HG03135 (cell line): ENCODE measurements at regions not wholly inside any gene's neighbourhood (a gene's known extent, or its start where the extent isn't known, plus 50 kb on each side); places are given as distances from the start of the nearest gene placed in this dataset.

Experiments used
- ATAC-seq: cut with Tn5 transposase; IDR thresholded peaks from one replicate; pipeline ENCODE4 v1.9.1; 2021; ENCODE audit warnings: mild to moderate bottlenecking, moderate library complexity; ENCODE audit not compliant: unreplicated experiment

DNA sequence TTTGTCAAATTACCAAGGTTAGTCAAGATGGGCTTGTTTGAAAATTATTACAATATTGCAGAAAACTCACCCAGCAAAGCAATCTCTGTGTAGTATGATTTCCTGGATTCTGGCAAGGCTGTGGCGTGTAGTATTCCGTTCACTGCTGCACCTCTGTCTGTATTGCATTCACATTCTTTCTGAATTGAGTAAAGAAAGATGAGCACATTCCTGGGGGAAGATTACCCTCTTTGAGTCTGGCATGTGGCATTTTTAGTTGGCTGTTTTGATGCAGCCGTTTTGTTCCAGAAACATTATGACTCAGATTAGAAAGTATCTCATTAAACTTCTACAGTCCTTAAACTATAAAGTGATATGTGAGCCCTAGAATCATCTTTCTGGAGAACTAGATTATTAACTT is 197.7 kb downstream of the TENT4A start:
- ATAC-seq: no peak

DNA sequence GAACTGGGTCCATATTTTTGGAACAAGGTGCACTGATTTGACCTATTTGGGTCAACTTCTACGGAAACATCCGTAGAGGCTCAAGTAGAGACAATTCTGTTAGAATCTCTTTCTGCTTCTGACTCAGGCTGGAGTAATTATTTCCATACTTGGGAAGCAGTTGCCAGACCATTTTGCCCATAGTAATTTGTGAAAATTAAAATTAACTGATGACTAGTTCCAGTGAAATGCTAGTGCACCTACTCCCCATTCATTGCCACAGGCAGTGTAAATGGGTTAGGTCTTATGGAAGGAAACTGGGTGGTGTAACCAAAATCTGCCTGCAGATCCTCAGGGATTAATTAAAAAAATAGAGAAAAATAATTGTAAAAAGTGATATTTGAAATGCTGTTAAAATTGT is 201.1 kb downstream of the TENT4A start:
- no peak for ATAC-seq

DNA sequence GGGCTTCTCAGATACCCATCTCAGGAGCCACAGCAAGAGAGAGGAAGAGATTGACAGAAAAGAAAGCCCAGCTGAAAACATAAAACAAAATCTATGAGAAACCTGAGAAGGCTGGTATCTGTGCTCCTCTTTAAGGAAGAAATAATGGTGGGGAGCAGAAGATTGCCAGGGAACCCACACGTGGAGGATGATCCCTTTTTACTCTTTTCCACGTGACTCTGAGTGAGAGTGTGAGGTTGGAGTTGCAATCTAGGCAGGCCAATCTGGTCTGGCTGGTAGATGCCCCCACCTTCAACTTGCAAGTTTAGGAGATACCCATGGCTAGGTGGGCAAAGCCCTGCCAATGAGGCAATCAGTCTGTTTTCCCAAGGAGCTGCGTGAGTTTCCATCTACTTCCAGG is 202.3 kb downstream of the TENT4A start:
- ATAC-seq: no peak

DNA sequence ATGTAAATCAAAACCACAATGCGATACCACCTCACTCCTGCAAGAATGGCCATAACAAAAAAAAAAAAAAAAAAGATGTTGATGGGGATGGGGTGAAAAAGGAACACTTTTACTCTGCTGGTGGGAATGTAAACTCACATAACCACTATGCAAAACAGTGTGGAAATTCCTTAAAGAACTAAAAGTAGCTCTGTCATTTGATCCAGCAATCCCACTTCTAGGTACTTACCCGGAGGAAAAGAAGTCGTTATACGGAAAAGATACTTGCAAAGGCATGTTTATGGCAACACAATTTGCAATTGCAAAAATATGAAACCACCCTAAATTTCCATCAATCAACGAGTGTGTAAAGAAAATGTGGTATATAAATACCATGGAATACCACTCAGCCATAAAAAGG is 205.0 kb downstream of the TENT4A start:
- ATAC-seq: no peak

GRCh38 chr5:6920628-6921256 is 207.5 kb downstream of the TENT4A start:
- no peak for ATAC-seq

DNA sequence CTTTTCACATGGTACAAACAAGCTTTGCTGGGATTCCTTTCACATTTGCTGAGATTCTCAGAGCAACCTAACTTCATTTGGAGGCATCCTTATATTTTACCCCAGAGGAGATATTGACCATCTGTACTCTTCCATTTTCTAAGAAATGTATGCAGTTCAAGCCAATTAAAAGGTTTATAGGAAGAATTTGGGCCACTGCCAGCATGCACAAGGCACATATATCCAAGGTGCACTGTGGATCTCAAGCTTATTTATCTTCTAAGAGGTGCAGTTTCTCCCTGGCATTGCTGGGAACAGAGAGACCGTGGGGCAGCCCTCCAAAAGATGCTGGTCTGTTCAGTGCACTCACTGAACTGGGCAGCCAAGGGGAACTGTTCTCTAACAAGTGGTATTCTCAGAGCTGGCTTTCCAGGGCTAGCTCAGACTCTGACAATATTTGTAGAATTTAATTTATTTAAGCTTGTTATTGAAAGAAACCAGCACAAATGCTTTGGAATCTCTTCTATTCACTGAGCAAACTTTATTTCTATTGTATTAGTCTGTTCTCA is 213.3 kb downstream of the TENT4A start:
- ATAC-seq: no peak

- ATAC-seq: no peak
Measured at GRCh38 chr5:6936031-6936430, 222.8 kb downstream of the TENT4A start.

- ATAC-seq: no peak
Measured at GRCh38 chr5:6937677-6938076, 224.4 kb downstream of the TENT4A start.

DNA sequence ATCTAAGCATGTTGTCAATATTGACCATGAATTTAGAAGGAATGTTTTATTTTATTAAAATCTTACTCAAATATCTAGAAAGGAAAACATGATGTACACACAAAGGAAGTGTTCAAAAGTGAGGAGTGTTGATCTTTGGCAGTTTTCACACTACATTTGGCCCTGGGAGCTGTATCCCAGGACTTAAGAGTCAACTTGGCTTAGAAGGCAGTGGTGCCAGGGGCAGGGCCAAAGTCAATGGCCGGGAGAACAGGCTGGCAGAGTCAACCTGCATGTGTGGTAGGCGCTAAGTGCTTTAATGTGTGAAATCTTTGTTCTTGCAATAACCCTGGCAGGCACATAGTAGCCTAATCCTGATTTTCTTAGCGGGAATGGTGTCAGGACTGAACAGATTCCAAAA is 228.4 kb downstream of the TENT4A start:
- ATAC-seq: no peak

DNA sequence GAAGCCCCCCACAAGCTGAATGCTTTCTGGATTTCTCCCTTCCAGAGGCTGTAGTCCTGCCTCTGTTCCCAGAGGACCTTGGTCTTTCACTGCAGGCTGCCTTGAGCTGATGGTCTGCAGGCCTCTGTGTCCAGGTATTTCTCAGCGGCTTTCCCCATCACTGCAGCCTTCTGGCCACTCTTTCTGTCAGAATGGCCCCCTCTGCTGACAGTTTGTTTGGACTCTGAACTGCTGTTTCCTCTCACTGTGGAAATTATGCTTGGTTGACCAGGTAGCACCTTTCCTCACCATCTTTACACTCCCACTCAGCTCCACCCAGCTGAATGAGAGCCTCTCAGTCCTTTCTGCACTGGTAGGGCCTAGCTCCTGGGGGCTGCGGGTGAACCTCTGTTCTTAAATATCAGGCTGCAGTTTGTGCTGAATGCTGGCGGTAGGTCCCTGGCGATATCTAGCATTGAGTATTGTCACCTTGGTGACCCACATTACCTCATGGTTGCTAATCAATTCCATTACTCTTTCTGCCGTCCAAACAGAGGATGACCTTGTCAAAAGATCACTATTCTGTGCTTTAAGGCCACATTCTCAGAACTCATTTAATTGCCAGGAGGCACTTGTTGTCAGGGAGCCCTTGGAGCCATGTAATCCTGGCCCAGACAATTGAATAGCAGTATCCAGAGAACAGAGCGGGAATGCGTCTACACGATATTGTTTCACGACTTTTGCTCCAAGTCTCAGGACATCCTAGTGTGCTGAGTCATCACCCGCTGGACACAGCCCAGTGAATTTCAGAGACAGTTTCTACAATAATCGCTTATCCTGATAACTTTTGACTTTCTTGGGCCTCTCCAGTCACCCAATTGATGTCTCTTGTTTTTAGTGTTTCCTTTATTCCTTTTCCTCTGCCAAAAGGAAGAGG is 230.2 kb downstream of the TENT4A start:
- no peak for ATAC-seq

DNA sequence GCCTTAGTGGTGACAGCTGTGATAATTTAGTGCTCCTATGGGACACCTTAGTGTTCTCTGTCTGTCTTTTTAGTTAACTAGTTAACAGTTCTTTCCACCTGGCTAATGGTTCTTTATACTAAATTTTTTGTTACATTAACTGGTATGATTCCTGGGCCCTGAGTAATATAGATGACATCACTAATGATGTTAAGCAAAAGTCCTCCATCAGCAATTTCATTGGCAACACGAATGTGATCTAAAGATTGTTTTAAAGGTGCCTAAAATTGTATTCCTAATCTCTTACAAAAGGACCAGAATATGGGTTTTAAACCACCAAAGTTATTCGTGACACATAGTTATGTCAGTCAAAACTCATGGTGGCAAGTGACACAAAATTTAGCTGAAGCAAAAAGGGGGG is 235.3 kb downstream of the TENT4A start:
- no peak for ATAC-seq

DNA sequence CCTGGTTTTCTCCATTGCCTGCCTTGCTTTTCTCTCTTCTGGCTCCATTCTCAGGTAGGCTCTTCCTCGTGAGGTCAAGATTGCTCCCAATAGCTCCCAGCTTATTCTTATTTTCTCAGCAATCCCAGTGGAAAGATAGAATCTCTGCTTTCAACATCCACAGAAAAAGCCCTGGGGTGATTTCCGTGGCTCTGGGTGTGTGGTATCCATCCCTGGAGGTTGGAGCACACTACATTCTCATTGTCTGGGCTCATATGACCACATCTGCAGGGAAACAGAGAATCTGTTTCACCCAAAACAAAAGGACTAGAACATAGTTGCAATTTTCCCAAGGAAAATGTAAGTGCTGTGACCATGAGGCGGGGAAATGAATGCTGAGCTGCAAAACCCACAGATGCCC is 236.0 kb downstream of the TENT4A start:
- ATAC-seq: no peak

- ATAC-seq: no peak
Measured at GRCh38 chr5:6950250-6950649, 237.0 kb downstream of the TENT4A start.

DNA sequence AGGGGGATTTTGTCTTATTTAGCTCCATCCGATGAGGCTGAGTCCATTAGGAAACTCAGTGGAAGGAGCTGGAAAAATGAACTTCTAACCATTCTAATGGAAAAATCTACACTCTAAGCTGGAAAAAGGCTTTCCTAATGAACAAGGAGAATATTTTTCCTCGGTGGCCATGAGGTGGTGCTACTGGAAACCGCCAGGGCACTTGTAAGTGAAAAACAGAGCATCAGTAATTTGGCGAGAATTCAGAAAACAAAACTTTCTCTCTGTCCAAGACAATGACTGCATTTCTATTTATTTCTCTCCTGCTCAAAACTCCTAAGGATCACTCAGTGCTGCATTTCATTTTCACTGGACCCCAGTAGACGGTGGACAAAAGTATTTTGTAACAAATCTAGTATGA is 237.6 kb downstream of the TENT4A start:
- no peak for ATAC-seq

DNA sequence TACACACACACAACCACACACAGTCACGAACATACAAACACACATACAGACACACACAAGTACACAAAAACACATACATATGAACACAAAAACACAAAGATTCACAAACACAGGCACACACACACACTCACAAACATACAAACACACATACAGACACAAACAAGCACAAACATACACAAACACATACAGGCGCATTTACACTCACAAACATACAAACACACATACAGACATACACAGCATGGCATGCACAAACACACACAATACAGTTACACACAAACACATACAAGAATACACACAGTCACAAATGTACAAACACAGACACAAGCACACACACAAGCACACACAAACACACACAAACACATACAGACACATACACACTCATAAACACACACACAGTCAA is 247.9 kb downstream of the TENT4A start:
- no peak for ATAC-seq

DNA sequence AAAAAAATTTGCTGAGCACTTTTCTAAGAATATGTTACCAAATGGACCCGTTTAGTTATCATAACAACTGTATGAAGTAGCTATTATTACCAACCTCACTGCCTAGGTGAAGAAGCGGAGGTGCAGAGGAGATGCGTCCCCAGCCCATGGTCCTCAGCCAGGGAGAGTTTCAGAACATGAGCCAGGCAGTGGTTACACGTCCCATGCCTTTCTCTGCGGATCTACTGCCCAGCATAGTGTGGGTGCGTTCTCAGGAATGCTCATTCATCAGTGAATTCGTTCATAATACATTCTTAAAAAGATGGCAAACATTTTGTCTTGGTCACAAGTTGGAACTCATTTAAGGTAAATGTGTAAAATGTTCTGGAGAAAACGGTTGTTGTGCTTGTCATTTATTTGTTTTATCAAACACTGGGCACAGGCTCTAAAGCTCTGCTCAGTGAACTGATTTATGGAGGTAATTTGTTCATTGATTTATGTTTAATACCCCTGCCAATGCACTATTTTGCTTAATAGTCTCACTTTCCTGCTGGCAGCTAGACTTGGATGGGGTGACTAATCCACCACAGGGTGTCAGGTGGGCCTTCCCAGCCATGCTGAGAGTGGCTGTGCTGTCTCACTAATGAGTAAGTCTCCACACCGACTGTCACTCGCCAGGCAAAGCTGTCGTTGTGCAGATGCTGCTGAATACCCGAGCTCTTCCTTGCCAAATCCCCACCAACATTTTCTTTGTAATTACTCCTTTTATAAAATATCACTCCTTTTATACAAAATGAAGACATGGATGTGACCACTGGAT is 248.8 kb downstream of the TENT4A start:
- ATAC-seq: no peak

DNA sequence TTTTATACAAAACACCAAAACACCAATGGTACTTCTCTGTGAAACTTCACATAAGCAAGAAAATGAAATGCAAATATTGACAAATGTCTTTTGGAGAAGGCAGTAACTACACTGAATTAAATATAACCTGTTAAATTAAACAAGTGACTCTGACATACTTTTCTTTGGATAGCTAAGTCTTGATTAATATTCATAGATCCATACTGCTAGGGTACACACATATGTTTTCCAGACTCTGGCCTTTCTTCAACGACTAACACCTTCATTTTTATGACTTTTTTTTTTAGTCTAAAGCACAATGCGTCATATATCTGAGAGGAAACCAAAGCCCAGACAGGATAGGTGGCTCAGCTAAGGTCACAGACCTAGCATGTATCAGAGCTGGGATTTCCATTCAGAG is 263.7 kb downstream of the TENT4A start:
- no peak for ATAC-seq

DNA sequence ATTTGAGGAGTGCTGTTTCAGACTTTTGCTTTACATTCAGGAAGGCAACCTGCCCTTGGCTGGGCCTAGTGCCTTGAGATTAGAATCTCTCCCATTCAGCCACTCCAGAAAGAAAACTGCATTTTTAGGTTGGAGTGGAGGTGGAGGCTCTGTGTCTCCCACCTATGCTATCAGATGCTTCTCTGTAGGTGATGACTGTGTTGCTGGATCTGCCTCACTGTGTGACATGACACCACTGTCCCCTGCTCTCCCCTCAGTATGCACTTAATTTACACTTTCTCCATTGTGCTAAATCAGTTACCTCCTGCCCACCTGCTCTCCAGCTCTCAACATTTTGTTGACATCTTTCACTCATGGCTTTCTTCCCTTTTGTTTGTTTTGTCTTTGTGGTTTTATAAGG is 265.8 kb downstream of the TENT4A start:
- ATAC-seq: no peak

DNA sequence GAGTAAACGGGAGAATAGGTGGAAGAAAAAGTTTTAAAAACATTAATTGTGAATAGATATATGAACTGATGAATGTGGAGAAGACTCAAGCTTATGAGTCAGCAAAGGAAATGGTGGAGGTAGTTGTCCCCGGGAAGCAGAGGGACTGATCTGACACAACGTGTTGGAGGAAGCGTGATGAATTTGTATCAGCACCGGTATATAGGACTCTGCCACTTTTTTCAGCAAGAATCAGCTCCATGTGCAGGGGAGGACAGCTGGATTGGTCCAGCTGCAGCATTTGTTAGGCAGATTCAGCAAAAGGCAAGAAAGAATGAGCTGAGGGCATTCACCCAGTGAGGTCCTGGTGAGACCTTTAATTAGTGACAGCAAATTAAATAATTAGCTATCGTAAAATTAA is 276.0 kb downstream of the TENT4A start:
- ATAC-seq: no peak

DNA sequence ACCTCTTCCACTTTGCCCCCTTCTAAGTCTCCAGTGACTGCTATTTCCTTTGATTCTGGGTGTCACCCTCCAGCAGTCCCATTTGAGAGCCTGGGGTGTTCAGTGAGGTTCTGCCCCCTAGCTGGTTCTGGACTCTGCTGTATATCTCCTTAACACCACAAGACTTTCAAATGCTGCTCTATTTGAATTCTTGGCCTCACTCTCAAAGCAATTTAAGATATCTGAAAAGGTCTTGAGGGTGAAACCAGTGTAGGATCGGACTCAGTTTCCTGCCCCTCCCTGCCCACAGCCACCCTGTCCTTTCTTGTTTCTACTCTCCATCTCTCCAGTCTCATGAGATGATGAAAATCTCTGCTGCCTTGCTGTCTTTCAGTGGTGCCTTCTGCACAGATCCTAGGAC is 280.9 kb downstream of the TENT4A start:
- no peak for ATAC-seq

DNA sequence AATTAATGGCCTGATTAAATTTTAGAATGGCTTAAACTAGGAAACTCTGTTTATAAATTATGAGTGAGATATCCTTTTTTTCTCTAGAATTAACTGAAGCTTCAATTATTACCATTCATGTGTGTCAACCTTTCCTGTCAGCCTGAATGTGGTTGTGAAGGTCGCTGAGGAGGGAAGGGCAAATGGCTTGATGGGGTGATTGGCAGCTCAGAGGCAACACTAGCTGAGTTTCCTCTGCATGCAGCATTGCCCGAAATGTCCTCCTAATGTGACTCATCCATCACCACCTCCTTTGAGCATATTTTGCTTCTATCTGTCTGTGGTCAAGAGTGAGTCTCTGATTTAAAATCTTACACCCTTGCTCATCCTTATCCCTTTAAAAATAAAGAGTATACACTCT is 281.9 kb downstream of the TENT4A start:
- no peak for ATAC-seq
